HG03064 (cell line): ENCODE measurements at regions not wholly inside any gene's neighbourhood (a gene's known extent, or its start where the extent isn't known, plus 50 kb on each side); places are given as distances from the start of the nearest gene placed in this dataset.

ENCODE experiments used
- ATAC-seq: cut with Tn5 transposase; IDR thresholded peaks from one replicate; pipeline ENCODE4 v1.9.1; 2021; ENCODE audit warnings: low read depth; ENCODE audit not compliant: unreplicated experiment

- no peak for ATAC-seq
These were observed 72.0 kb downstream of the RGS12 start for GRCh38 chr4:3364634-3365314.

DNA sequence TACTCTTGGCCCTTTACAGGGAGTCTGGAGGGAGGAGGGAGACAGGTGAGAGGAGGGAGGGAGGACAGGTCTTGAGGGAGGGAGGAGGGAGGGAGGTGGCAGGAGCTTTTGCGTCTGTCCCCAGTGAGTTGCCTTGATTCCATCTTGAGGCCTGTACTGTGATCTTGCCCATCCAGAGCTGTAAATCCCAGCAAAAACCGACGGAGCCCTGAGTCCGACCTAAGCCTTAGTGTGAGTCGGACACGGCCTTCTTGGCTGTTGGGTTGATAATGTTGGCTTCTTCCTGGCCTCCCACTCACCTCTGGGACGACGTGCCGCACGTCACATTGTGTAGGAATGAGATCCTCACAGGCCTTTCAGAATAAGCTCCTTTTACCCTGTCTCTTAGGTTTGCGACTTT is 72.5 kb downstream of the RGS12 start:
- no peak for ATAC-seq

GRCh38 chr4:3365871-3366842 is 73.3 kb downstream of the RGS12 start:
- ATAC-seq = no peak

DNA sequence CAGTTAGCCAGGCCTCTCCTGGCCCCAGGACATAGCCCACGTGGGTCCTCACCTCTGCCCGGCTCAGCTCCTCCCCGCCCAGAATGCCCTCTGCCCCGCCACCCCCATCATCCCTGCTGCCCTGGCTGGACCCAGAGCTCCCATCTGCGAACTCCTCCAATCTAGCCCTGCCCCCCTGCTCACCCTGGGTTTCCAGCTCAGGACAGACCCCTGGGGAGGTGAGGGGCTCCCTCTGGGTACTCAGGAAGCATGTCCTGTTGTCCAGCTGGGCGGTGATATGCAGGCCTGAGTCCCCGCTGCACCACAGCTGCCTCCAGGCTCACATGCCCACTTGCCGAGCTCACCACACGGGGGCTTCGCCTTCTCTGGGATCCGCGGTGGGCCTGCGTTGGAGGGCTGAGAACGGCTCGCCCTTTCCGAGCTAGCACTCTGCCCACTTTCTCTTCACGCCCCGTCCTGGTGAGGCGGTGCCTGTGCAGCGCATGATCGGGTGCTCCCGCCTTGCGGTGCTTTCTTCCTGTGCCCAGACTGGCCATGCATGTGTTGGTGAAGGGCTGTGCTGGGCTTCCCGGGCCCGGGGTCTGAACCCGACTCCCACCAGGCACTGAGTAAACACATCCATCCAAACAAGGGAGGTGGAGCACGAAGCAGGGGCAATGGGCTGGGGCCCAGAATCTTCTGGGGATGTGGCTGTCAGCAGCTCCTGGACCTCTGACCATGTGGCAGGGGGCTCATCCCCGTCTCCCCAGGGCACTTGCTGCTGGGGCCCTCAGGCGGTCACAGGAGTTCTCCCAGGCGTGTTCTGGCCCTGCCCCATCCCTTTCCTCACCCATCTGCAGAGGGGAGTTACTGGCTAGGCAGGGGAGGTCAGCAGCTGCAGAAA is 74.3 kb downstream of the RGS12 start:
- ATAC-seq = no peak

DNA sequence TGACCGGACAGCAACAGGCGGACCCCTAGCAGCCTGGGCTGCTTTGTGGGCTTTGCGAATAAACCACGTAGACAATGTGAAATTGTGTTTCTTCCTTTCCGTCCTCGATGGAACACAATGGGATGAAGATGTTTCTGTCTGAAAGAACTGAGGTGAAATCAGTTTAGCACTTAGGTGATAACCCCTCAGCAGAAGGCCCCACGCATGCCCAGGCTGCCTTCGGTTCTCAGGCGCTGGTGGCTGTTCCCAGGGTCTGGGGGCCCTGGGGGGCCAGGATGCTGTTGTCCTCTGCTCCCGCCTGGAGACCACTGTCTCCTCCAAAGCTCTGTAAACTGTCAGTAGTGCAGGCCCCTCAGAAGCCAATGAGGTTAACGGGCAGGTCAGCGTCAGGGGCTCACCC is 73.9 kb upstream of the HGFAC start:
- no peak for ATAC-seq

GRCh38 chr4:3368334-3368733 is 73.4 kb upstream of the HGFAC start:
- ATAC-seq = no peak

DNA sequence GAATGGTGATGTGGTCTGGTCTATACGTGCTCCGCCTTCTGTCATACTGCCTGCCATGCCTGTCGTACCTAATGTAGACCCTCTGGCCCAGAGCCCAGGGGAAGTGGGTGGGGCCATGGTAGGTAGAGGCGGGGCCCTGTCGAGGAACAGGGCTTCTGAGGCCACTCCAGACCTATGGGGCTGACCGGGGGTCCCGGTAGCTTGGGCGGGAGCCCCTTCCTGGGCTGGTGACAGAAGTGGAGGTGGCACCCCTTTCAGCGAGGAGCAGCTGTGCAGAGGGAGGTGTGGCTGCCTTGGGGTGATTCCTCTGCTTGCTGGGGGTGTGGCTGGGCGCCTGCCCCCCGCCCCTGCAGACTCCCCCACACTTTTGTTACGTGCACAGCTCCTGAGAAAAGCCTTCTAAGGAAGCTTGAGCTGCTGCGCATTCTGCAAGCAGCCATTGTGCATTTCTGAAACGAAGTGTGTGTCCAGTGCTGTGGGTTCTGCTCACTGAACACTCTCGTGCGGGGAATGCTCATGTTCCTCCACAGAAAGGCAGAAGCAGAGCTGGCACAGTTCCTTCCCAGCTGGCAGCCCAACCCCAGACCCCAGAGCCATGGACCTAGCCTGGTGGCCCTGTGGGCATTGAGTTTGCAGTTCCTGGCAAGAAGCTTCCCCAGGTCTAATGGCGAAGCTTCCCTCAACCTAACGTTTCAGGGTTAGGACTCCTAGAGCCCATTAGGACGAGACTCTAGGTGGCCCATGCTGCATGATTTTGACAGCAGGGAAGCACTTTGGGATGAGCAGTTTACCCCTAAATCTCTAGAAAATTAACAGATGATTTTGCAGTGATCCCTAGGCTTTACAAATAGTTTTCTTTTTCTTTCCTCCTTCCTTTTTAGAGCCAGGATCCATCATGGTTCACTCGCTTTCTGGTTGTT is 72.7 kb upstream of the HGFAC start:
- no peak for ATAC-seq

DNA sequence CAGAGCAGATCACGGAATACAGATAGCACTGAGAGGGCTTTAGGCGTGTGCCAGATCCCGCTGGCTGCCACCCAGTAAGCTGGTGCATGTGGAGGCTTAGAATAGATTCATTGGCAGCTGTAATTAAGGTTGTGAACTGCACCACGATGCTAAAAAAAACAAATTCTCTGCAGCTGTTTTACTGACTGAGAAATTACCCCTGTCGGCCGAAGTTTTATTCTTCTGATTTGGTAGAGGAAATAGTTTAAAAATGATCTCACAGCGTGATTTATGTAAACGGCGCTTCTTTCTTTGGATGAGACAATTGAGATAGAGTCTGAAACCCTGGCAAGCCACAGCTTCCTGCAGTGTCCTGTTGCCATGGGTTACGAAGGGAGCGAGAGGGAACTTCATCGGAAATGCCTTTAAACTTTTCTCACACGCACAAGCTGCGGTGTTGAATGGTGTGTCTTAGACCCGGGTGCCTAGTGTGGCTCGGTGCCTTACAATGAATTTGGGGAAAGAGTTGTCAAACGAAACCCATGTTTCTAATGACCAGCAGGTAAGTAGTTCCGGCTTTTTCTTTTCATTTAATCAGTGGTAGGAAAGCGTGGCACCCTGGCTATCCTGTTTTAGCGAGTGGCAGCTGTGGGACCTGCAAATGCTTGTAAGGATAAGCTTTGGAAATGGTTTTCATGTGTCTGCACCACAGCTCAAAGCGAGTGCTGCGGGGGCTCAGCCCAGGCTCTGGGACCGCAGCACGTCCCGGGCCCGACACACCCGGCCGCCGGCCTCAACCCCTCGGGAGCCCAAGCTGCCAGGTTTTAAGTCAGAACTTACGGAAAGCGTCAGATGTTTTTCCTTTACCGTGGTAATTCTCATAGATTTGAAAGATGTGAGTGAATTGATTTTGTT is 71.7 kb upstream of the HGFAC start:
- ATAC-seq = no peak

DNA sequence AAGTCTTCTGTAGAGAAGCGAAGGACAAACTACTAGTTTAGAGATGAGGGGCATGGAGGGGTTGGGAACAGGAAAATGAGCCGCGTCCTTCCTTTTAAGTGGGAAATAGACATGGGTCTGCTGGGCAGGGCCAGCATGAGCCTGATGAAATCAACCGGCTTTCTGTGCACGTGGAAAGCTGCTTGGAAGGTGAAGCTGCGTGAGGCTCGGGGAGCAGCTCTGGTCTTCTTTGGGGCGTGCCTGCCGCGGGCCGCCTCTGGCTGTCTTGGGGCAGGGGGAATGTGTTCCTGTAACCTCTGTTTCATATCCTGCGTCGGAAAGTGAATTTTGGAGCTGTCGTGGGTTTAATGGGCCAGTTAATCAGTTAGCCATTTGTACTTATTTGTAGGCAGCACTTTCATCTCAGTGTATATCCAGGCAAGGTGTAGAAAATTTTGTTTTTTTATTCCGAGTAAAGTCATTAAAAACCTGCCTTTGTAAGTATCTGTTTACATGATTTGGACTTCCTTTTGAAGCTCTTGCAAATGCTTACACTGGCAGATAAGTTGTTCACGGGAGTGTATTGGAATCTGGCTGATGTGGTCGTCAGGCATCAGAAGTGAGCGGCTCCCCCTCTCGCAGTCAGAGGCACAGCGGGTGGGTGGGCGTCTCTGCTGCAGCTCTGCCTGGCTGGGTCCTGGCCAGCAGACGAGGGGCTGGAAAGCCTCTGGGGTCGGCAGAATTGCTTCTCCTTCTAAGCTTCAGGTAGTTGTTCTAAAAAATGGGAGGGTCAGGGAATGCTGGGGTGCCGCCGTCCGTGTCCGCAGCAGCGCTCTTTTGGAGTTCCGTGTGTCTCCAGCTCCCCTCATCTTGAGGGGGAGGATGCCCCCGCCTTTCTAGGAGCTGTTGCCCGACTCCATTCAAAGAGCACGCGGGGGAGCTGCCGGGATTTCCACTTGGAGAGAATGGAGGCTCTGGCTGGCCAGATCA is 70.5 kb upstream of the HGFAC start:
- no peak for ATAC-seq

DNA sequence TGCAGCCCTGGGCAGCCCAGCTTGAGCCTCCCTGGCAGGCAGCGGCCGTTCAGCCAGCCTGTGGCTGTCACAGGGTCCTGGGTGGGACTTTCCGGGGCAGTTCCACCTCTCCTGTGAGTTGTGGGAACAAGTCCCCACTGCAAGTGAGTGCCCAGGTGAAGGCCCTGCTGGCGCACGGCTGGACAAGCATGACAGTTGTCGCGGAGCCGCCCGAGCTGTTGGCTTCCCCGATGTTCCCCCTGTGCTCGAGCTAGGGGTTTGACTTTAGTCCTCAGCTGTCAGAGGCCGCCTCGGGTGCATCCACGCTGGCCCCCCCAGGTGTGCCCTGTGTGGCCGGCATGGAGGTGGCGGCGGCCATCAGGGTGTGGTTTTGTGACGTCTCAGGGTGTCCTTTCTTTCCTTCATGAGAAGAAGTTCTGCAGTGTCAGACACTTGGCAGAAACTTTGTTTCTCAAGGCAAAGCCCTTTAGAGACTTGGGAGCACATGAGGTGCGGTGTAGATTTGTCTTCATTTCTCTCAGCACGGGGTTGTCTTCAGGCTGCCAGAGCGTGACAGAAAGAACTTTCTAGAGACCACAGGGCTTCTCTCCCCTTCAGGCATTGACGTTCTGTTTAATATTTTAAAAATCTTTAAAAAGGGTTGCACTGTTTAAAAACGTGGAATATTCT is 69.4 kb upstream of the HGFAC start:
- peak; percentile 16 for ATAC-seq

DNA sequence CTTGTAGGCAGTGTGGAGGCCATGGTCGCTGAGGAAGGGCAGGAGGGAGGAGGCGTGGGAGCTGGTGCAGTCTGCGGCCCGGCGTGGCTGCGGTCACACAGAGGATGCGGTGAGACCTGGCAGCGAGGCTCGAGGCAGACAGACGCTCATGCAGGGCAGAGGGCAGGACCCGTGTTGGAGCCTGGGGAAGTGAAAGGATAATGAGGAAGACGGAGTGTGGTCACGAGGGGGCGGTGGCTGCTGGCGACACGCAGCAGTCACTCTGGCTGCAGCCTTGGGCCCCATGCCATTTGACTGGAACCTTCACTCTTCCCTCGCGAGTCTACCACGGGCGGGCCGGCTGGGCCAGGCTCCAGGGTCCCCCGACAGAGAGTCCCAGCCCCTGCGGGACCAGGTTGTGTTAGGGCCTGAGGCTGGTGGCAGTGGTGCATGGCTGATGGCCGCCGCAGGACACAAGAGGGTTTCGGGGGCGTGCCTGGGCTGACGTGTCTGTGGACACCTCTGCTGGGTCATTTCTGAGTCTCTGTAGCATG is 68.8 kb upstream of the HGFAC start:
- peak; percentile 72 for ATAC-seq

DNA sequence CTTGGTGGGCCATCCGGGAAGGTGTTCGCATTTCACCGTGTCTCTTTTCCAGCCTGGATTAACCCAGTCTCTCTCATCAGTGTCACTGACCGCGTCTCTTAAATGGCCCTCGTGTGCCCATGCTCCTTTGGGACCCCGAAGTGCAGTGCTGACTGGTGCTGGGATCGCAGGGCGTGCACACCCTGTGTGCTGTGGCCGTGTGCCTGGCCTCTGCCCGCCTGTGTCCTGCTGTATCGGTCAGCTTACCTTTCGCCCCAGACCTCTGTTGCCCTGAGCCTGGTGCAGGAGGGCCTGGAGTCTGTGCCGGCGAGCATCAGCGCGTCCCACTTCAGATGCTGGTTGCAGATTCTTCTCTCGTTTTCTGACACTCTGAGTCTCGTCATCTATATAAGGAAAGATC is 68.3 kb upstream of the HGFAC start:
- ATAC-seq = no peak

DNA sequence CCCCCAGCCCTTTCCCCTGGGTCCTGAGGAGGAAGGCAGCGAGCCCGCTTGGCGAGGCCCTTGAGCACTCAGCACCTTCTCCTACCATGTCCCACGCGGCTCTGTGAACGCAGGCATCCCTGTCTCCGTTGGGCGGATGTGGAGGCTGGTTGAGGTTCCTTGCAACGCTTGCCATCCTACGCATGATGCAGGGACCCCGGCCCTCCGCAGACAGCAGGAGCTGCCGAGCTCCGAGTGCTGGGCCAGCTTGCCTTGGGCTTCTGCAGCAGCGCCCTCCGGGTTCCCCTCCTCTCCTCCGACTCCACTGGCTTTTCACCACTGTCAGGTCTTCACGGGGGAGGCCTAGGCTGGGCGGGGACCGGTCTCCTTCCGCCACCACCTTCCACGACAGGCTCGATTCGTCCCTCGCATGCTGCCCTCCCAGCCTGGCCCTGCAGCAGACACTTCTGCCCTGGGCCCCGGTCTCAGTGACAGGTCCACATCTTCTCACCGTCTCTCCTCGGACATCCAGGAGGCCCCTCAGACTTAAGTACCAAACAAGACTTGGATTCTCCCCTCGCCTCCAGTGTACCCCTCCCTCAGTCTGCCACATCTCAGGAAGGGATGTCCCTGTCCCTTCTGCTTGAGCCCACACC is 67.6 kb upstream of the HGFAC start:
- no peak for ATAC-seq

GRCh38 chr4:3374667-3375066 is 67.1 kb upstream of the HGFAC start:
- ATAC-seq = no peak

DNA sequence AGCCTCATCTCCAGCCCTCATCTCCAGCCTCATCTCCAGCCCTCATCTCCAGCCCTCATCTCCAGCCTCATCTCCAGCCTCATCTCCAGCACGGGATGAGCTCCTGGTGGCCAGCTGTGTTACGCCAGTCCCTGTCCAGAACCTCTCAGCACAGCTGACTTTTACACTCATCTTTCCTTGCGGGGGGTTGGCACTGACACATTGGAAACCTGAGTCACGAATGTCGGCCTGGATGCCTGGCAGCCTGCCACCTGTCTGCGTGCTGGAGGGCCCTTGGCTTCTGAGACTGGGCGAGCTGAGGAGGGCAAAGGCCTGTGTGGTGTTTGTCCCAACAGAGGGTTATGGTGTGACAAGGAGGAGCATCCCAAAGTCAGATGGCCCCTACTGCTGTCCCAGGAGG is 66.1 kb upstream of the HGFAC start:
- no peak for ATAC-seq

GRCh38 chr4:3376266-3376665 is 65.5 kb upstream of the HGFAC start:
- ATAC-seq = no peak

GRCh38 chr4:3377557-3377956 is 64.2 kb upstream of the HGFAC start:
- ATAC-seq = no peak
